ENCODE measurements at regions not wholly inside any gene's neighbourhood (a gene's known extent, or its start where the extent isn't known, plus 50 kb on each side); places are given as distances from the start of the nearest gene placed in this dataset.

DNA sequence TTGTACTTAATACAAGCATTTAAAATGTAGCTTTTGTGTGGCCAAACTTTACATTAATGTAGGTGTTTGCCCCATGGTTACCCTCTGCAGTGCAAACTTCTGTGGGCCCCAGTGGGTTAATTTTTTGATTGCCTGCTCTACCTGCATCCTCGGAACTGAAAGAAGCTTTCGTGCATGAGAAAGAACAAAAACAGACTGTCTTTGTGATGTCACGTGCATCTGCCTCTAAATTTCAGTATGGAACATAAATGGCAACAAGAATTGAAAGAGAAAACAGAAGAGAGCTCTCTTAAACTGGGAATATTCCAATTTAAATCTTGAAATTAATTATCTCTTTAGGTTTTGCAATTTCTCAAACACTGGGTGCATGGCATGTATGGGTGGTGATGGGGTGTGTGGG is 182.4 kb upstream of the LCORL start:
- H3K4me3 ChIP-seq (ENCODE audit: low read depth, low read length) = no peak overlapping the region
- no peaks in the 10 kb centered on the region for H3K36me3 ChIP-seq (ENCODE audit: control insufficient read depth in 1 of 2, insufficient read depth in 2 of 2, low read length in 2 of 2)
- no peaks in the 10 kb centered on the region for H3K9me3 ChIP-seq (ENCODE audit: insufficient read depth, low read depth, low read length)
- DNase-seq = no peak
- H3K27me3 ChIP-seq (ENCODE audit: insufficient read depth, low read length) = no peaks in the 10 kb centered on the region
- WGBS (ENCODE audit: extremely low coverage, insufficient coverage, insufficient read length) = no CpG with 5 or more reads among the region's 3 CpGs
- no peak overlapping the region for H3K23ac ChIP-seq (ENCODE audit: low read length)
- no peak overlapping the region for H4K91ac ChIP-seq (ENCODE audit: low read depth, low read length)
- no peak overlapping the region for H2BK12ac ChIP-seq (ENCODE audit: low read length)
- H3K4me2 ChIP-seq (ENCODE audit: low read length) = no peak overlapping the region
- no peaks in the 10 kb centered on the region for H3K79me1 ChIP-seq (ENCODE audit: low read length)
- H3K18ac ChIP-seq (ENCODE audit: low read length) = no peak overlapping the region
- H3K4me1 ChIP-seq (ENCODE audit: control insufficient read depth in 1 of 2, insufficient read depth in 2 of 2, low read length in 2 of 2) = no peaks in the 10 kb centered on the region
- H3K14ac ChIP-seq (ENCODE audit: low read length) = no peak overlapping the region
- no peak overlapping the region for H2AFZ ChIP-seq (ENCODE audit: insufficient read depth, low read length, poor library complexity)
- no peak overlapping the region for H3K27ac ChIP-seq (ENCODE audit: low read depth, low read length)
- no peak overlapping the region for H3K9ac ChIP-seq (ENCODE audit: low read length)
- H4K12ac ChIP-seq (ENCODE audit: low read depth, low read length) = no peak overlapping the region
- H2AK5ac ChIP-seq (ENCODE audit: low read length) = no peak overlapping the region
- H4K8ac ChIP-seq (ENCODE audit: low read depth, low read length) = no peak overlapping the region
- no peaks in the 10 kb centered on the region for H3K79me2 ChIP-seq (ENCODE audit: control insufficient read depth, insufficient read depth, low read length, poor library complexity)
- H3K4ac ChIP-seq (ENCODE audit: low read depth, low read length) = no peak overlapping the region
- H2BK5ac ChIP-seq (ENCODE audit: low read depth, low read length, poor library complexity) = no peak overlapping the region
- H2BK120ac ChIP-seq (ENCODE audit: insufficient read depth, low read length, poor library complexity) = no peak overlapping the region

- WGBS (ENCODE audit: extremely low coverage, insufficient coverage, insufficient read length) = 100% methylated on average over 2 of the region's 7 CpGs
- Histone ChIP-seq H3K4me1 (ENCODE audit: control insufficient read depth in 1 of 2, insufficient read depth in 2 of 2, low read length in 2 of 2) (no peaks in the 10 kb centered on the region), H2BK120ac (ENCODE audit: insufficient read depth, low read length, poor library complexity) (no peak overlapping the region), H4K8ac (ENCODE audit: low read depth, low read length) (no peak overlapping the region), H2BK5ac (ENCODE audit: low read depth, low read length, poor library complexity) (no peak overlapping the region), H3K79me1 (ENCODE audit: low read length) (no peaks in the 10 kb centered on the region), H3K36me3 (ENCODE audit: control insufficient read depth in 1 of 2, insufficient read depth in 2 of 2, low read length in 2 of 2) (no peaks in the 10 kb centered on the region), H3K14ac (ENCODE audit: low read length) (no peak overlapping the region), H2AK5ac (ENCODE audit: low read length) (no peak overlapping the region), H2BK12ac (ENCODE audit: low read length) (no peak overlapping the region), H3K79me2 (ENCODE audit: control insufficient read depth, insufficient read depth, low read length, poor library complexity) (no peaks in the 10 kb centered on the region), H3K4ac (ENCODE audit: low read depth, low read length) (no peak overlapping the region), H4K12ac (ENCODE audit: low read depth, low read length) (no peak overlapping the region), H3K27me3 (ENCODE audit: insufficient read depth, low read length) (no peaks in the 10 kb centered on the region), H3K9ac (ENCODE audit: low read length) (no peak overlapping the region), H3K4me2 (ENCODE audit: low read length) (no peak overlapping the region), H3K18ac (ENCODE audit: low read length) (no peak overlapping the region), H3K23ac (ENCODE audit: low read length) (no peak overlapping the region), H3K9me3 (ENCODE audit: insufficient read depth, low read depth, low read length) (no peaks in the 10 kb centered on the region), H2AFZ (ENCODE audit: insufficient read depth, low read length, poor library complexity) (no peak overlapping the region), H3K4me3 (ENCODE audit: low read depth, low read length) (no peak overlapping the region), H4K91ac (ENCODE audit: low read depth, low read length) (no peak overlapping the region), H3K27ac (ENCODE audit: low read depth, low read length) (no peak overlapping the region)
- no peak for DNase-seq
Observed at GRCh38 chr4:18202486-18202885, 180.9 kb upstream of the LCORL start.

DNA sequence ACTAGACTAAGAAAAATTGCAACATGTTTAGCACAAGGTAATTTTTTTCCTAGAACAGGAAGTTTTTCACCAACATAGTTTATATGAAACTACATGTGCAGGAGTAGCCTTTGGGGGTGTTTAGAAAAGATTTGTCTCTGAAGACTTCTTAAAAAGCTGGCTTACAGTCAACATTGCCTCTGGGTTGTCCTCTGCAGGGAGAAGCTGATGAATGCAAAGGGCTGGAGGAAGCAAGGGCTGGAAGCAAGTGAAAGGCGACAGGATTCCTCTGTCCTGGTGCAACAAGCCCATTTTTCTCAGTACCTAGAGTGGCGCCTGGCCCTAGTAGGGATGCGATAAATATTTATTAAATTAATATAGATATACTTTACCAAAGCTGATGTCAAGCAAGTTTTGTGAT is 180.3 kb upstream of the LCORL start:
- Histone ChIP-seq H3K79me2 (ENCODE audit: control insufficient read depth, insufficient read depth, low read length, poor library complexity) (no peaks in the 10 kb centered on the region), H2BK120ac (ENCODE audit: insufficient read depth, low read length, poor library complexity) (no peak overlapping the region), H3K9ac (ENCODE audit: low read length) (no peak overlapping the region), H2AK5ac (ENCODE audit: low read length) (no peak overlapping the region), H3K27ac (ENCODE audit: low read depth, low read length) (no peak overlapping the region), H3K9me3 (ENCODE audit: insufficient read depth, low read depth, low read length) (no peaks in the 10 kb centered on the region), H3K18ac (ENCODE audit: low read length) (no peak overlapping the region), H2BK5ac (ENCODE audit: low read depth, low read length, poor library complexity) (no peak overlapping the region), H3K4me3 (ENCODE audit: low read depth, low read length) (no peak overlapping the region), H3K79me1 (ENCODE audit: low read length) (no peaks in the 10 kb centered on the region), H3K14ac (ENCODE audit: low read length) (no peak overlapping the region), H3K27me3 (ENCODE audit: insufficient read depth, low read length) (no peaks in the 10 kb centered on the region), H4K91ac (ENCODE audit: low read depth, low read length) (no peak overlapping the region), H4K12ac (ENCODE audit: low read depth, low read length) (no peak overlapping the region), H3K23ac (ENCODE audit: low read length) (no peak overlapping the region), H3K4ac (ENCODE audit: low read depth, low read length) (no peak overlapping the region), H4K8ac (ENCODE audit: low read depth, low read length) (no peak overlapping the region), H3K4me1 (ENCODE audit: control insufficient read depth in 1 of 2, insufficient read depth in 2 of 2, low read length in 2 of 2) (no peaks in the 10 kb centered on the region), H3K4me2 (ENCODE audit: low read length) (no peak overlapping the region), H2BK12ac (ENCODE audit: low read length) (no peak overlapping the region), H3K36me3 (ENCODE audit: control insufficient read depth in 1 of 2, insufficient read depth in 2 of 2, low read length in 2 of 2) (no peaks in the 10 kb centered on the region), H2AFZ (ENCODE audit: insufficient read depth, low read length, poor library complexity) (no peak overlapping the region)
- no peak for DNase-seq
- no CpG with 5 or more reads among the region's 3 CpGs for WGBS (ENCODE audit: extremely low coverage, insufficient coverage, insufficient read length)

GRCh38 chr4:18198653-18199052 is 177.1 kb upstream of the LCORL start:
- H2BK5ac ChIP-seq (ENCODE audit: low read depth, low read length, poor library complexity) = no peak overlapping the region
- H4K91ac ChIP-seq (ENCODE audit: low read depth, low read length) = no peak overlapping the region
- H3K36me3 ChIP-seq (ENCODE audit: control insufficient read depth in 1 of 2, insufficient read depth in 2 of 2, low read length in 2 of 2) = no peaks in the 10 kb centered on the region
- H4K12ac ChIP-seq (ENCODE audit: low read depth, low read length) = no peak overlapping the region
- whole genome bisulfite sequencing (ENCODE audit: extremely low coverage, insufficient coverage, insufficient read length) = no CpG with 5 or more reads among the region's 6 CpGs
- H3K9ac ChIP-seq (ENCODE audit: low read length) = no peak overlapping the region
- H4K8ac ChIP-seq (ENCODE audit: low read depth, low read length) = no peak overlapping the region
- no peak overlapping the region for H3K4me3 ChIP-seq (ENCODE audit: low read depth, low read length)
- no peak overlapping the region for H3K18ac ChIP-seq (ENCODE audit: low read length)
- H3K14ac ChIP-seq (ENCODE audit: low read length) = no peak overlapping the region
- no peak overlapping the region for H2AK5ac ChIP-seq (ENCODE audit: low read length)
- no peaks in the 10 kb centered on the region for H3K79me2 ChIP-seq (ENCODE audit: control insufficient read depth, insufficient read depth, low read length, poor library complexity)
- H3K4me1 ChIP-seq (ENCODE audit: control insufficient read depth in 1 of 2, insufficient read depth in 2 of 2, low read length in 2 of 2) = peaks cover 0 to 4% of the 10 kb centered on the region in 2 experiments
- H3K79me1 ChIP-seq (ENCODE audit: low read length) = no peaks in the 10 kb centered on the region
- no peak overlapping the region for H3K4ac ChIP-seq (ENCODE audit: low read depth, low read length)
- DNase-seq = no peak
- H3K9me3 ChIP-seq (ENCODE audit: insufficient read depth, low read depth, low read length) = no peaks in the 10 kb centered on the region
- no peak overlapping the region for H3K27ac ChIP-seq (ENCODE audit: low read depth, low read length)
- no peak overlapping the region for H2BK12ac ChIP-seq (ENCODE audit: low read length)
- no peaks in the 10 kb centered on the region for H3K27me3 ChIP-seq (ENCODE audit: insufficient read depth, low read length)
- H3K4me2 ChIP-seq (ENCODE audit: low read length) = no peak overlapping the region
- no peak overlapping the region for H2BK120ac ChIP-seq (ENCODE audit: insufficient read depth, low read length, poor library complexity)
- no peak overlapping the region for H2AFZ ChIP-seq (ENCODE audit: insufficient read depth, low read length, poor library complexity)
- H3K23ac ChIP-seq (ENCODE audit: low read length) = no peak overlapping the region
